Astrocyte of the spinal cord (primary cell): ENCODE measurements at regions not wholly inside any gene's neighbourhood (a gene's known extent, or its start where the extent isn't known, plus 50 kb on each side); places are given as distances from the start of the nearest gene placed in this dataset.

Experiments used
- DNase-seq: peaks from one replicate; pipeline ENCODE4 v3.0.0; 2011; ENCODE audit warnings: low read depth, low spot score
- H3K4me3 ChIP-seq: 2 replicates; pipeline ENCODE4 v1.5.1; 2011; ENCODE audit warnings: low read depth, mild to moderate bottlenecking, low read length, moderate library complexity
- in situ Hi-C: cut with HindIII; loops from 2 replicates; pipeline ENCODE4 v1.10.0; 2017; ENCODE audit warnings: low sequenced_read_pairs
- TF ChIP-seq, protein P1 (sequence below): IDR thresholded peaks from 2 replicates; pipeline ENCODE4 v1.5.1; 2012; ENCODE audit warnings: low read depth, mild to moderate bottlenecking, low read length, inconsistent platforms

DNA sequence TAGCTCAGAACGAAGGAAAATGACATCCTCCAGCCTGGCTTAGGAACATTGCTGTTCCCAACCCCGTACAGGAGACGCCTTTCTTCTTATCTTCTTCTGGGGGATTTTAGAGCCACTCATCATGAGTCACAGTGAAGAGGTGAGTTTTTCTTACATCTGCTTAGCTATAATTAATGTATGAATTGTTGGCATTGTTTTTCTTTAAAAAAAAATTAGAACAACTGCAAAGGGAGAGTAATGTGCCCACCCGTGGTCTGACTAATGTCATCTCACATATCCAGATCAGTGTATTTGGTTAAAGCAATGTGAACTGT lies 310.6 kb upstream of the TSHZ3 start:
- TF ChIP-seq, protein P1, sequence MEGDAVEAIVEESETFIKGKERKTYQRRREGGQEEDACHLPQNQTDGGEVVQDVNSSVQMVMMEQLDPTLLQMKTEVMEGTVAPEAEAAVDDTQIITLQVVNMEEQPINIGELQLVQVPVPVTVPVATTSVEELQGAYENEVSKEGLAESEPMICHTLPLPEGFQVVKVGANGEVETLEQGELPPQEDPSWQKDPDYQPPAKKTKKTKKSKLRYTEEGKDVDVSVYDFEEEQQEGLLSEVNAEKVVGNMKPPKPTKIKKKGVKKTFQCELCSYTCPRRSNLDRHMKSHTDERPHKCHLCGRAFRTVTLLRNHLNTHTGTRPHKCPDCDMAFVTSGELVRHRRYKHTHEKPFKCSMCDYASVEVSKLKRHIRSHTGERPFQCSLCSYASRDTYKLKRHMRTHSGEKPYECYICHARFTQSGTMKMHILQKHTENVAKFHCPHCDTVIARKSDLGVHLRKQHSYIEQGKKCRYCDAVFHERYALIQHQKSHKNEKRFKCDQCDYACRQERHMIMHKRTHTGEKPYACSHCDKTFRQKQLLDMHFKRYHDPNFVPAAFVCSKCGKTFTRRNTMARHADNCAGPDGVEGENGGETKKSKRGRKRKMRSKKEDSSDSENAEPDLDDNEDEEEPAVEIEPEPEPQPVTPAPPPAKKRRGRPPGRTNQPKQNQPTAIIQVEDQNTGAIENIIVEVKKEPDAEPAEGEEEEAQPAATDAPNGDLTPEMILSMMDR, result no peak
- no peak for DNase-seq
- H3K4me3 ChIP-seq, result no peak overlapping the region
- in situ Hi-C loops, result no loop called here

DNA sequence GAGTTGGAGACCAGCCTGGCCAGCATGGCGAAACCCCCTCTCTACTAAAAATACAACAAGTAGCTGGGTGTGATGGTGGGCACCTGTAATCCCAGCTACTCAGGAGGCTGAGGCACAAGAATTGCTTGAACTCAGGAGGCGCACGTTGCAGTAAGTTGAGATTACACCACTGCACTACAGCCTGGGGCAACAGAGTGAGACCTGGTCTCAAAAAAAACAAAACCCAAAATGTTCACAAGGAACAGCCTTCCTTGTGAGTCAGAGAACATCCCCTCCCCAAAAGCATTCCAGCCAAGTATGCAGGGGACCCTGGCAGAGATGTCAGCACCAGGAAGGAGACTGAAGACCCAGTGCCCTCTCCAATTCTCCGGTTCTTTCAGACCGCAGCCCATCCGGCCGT lies 314.9 kb upstream of the TSHZ3 start:
- in situ Hi-C loops, result no loop called here
- TF ChIP-seq, protein P1, result no peak
- no peak overlapping the region for H3K4me3 ChIP-seq
- no peak for DNase-seq

DNA sequence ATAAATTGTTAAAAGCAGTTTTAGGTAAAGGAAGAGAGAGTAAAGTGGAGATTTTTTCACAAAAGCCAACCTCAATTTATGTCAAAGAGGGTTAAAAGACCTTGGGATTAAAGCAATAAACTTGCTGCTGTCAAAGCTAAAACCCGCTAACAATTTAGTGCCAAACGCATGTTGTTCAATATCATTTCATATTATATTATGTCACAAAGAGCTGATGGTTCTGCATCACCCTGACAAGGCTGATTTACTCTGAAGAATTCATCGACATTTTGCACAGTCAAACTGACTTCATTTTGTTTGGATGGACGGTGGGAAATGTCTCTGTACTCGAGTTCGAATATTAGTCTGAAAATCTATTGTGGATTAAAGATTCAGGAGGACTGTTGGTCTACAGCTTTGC lies 315.8 kb upstream of the TSHZ3 start:
- in situ Hi-C loops, result no loop called here
- DNase-seq, result no peak
- no peak overlapping the region for H3K4me3 ChIP-seq
- TF ChIP-seq, protein P1, result no peak

DNA sequence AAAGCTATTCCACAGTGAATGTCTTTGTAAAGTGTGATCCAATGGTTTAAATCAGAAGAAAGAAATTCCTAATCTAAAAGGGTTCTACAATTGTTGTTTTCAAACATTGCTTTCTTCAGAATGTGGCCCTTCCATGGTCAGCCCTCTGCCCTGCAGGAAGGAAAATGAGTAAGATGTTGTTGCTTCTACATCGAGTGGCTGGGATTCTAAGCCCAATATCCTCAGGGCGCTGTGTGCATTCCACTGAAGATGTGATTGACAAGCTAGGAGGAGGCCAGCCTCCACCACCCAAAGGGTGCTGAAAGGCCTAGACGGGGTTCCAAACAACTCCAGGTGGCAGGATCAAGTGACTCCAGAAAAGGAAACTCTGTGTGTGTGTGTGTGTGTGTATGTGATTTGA lies 316.9 kb upstream of the TSHZ3 start:
- TF ChIP-seq, protein P1, result no peak
- in situ Hi-C loops, result no loop called here
- DNase-seq, result no peak
- no peak overlapping the region for H3K4me3 ChIP-seq

DNA sequence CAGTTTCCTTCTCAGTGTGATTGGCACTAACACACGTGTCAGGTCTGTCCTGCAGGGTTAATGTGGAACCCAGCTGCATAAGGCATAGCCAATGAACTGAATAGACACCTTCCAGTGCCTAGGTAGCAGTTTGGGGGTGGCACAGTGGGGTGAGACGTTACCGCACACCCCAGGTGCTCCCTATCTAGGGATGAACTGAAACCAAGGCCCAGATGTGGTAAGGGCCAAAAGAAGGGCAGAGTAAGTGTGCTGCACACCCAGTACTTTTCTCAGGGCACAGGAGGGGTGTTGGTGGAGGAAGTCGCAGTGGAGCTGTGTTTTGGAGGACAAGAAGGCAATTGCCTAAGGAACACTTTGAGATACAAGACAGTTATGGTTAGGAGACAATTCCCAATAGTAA lies 317.9 kb upstream of the TSHZ3 start:
- no peak overlapping the region for H3K4me3 ChIP-seq
- no peak for DNase-seq
- in situ Hi-C loops, result no loop called here
- TF ChIP-seq, protein P1, result no peak

DNA sequence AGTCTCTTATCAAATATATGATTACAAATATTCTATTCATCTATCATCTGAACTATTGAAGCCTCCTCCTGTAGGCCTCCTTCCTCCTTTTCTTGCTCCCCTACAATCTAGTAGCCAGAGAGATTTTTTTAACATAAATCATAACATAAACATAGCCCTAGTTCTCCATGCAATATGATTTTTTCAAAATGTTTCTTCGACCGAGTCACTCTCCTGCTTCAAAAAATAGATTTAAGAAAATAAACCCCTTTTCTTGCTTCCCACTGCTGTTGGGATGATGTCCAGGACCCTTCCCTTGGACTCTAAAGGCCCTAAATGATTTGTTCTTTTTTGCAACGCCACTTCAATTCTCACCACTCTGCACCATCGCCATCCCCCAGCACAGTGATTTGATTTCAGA lies 319.7 kb upstream of the TSHZ3 start:
- in situ Hi-C loops, result no loop called here
- DNase-seq, result no peak
- H3K4me3 ChIP-seq, result no peak overlapping the region
- TF ChIP-seq, protein P1, result no peak

DNA sequence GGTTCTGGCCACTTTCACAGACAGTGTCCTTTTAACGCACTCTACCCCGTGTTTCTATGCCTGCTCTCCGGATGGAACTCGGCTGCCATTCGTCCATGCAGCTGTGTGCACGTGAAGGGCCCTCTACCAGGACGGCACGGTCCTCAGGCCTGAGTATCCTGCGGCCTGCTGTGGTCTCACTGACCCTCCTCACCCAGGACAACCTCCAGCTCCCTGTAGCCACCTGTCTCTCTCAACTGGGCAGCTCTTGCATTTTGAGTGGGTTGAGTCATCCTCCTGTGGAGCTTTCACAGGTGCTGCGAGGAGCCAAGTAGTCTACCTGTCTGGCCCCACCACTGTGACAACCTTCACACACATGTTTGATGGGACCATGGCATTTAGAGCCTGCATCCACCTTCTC lies 321.7 kb upstream of the TSHZ3 start:
- no peak for DNase-seq
- in situ Hi-C loops, result no loop called here
- no peak overlapping the region for H3K4me3 ChIP-seq
- TF ChIP-seq, protein P1, result no peak
